K562 (cell line): ENCODE measurements at regions not wholly inside any gene's neighbourhood (a gene's known extent, or its start where the extent isn't known, plus 50 kb on each side); places are given as distances from the start of the nearest gene placed in this dataset.
"Not testable (repeated sequence)": the region's sequence is repeated elsewhere in the genome, so short reads cannot be mapped to it uniquely, and the experiment has no call there.

Experiments used
- ATAC-seq: fragments of 200-7000 bp; cut with Tn5 transposase; 3 replicates; pipeline ENCODE4 v1.9.1; 2020; ENCODE audit warnings: moderate library complexity
- BruUV-seq: library from RNA; stranded (reverse); fragments of 400-500 nt; replicated peaks from 2 replicates; lab custom pipeline; 2021; lab: Mats Ljungman, UMichigan
- CTCF ChIA-PET: fragments of 300-600 bp; formaldehyde crosslinking; extraction: SDS; loops from one replicate; lab custom pipeline; 2021; ENCODE audit warnings: low intra/inter-chr PET ratio; lab: Yijun Ruan, JAX
- POLR2A ChIA-PET: fragments of 300-600, 350-650 bp; sonication (Branson Sonifier 250); formaldehyde crosslinking; extraction: SDS; loops from one replicate; lab custom pipeline; 2021; ENCODE audit warnings: antibody characterized with exemption, inconsistent platforms; lab: Yijun Ruan, JAX
- DNase-seq, 4 experiments: peaks; one replicate each; pipeline versions ENCODE4 v3.0.0 to v3.0.0-alpha.2; 2011 to 2018; ENCODE audit warnings: low spot score in 3 of 4, mixed read lengths in 3 of 4; ENCODE audit errors: extremely low read depth in 1 of 4
- FAIRE-seq: peaks from 2 replicates; lab custom pipeline; 2011; peaks lifted over from hg19 to GRCh38; lab: Jason Lieb, UNC
- H2AFZ ChIP-seq: 2 replicates; pipeline ENCODE4 v1.6.0; 2011; ENCODE audit warnings: low read depth, low read length, control low read depth, inconsistent platforms
- H3K27ac ChIP-seq: fragments of 200-600 bp; 3 replicates; pipeline ENCODE4 v1.8.0; 2011; ENCODE audit warnings: low read depth, mild to moderate bottlenecking, control low read depth, inconsistent platforms, low read length, moderate library complexity, mixed read lengths; ENCODE audit errors: extremely low read depth
- H3K27me3 ChIP-seq, 2 experiments: fragments of 300-600 bp in 1 of 2; 2 replicates in 1 of 2; 3 replicates in 1 of 2; pipeline versions ENCODE4 v1.6.0 to v1.8.0; 2011; ENCODE audit warnings: inconsistent platforms in 2 of 2, low read length in 2 of 2, mild to moderate bottlenecking in 1 of 2, mixed read lengths in 1 of 2, moderate library complexity in 1 of 2; ENCODE audit not compliant: control insufficient read depth in 2 of 2, insufficient read depth in 2 of 2
- H3K36me3 ChIP-seq: fragments of 300-600 bp; 3 replicates; pipeline ENCODE4 v1.8.0; 2011; ENCODE audit warnings: mild to moderate bottlenecking, low read length, inconsistent platforms; ENCODE audit not compliant: control insufficient read depth, insufficient read depth
- H3K4me1 ChIP-seq, 2 experiments: fragments of 200-600 bp in 1 of 2; replicated peaks in 1 of 2; 2 replicates in 1 of 2; 3 replicates in 1 of 2; pipeline versions ENCODE4 v1.5.1 to v1.8.0; 2011; ENCODE audit warnings: inconsistent platforms in 2 of 2, low read length in 2 of 2, mild to moderate bottlenecking in 1 of 2, mixed read lengths in 1 of 2, moderate library complexity in 1 of 2; ENCODE audit not compliant: control insufficient read depth in 2 of 2, insufficient read depth in 2 of 2
- H3K4me2 ChIP-seq: 2 replicates; pipeline ENCODE4 v1.6.1; 2011; ENCODE audit warnings: low read length, control low read depth, inconsistent platforms, mixed read lengths; ENCODE audit not compliant: insufficient read depth
- H3K4me3 ChIP-seq: fragments of 200-600 bp; sonication (generic), shearing (Covaris generic); 2 replicates; pipeline ENCODE4 v1.5.1; 2016; ENCODE audit warnings: control low read depth, inconsistent platforms
- H3K79me2 ChIP-seq: fragments of 200-600 bp; 3 replicates; pipeline ENCODE4 v1.8.0; 2011; ENCODE audit warnings: low read length, inconsistent platforms; ENCODE audit not compliant: control insufficient read depth, insufficient read depth
- H3K9ac ChIP-seq, 2 experiments: 2 replicates each; pipeline versions ENCODE4 v1.6.0 to v1.6.1; 2011; ENCODE audit warnings: low read depth in 2 of 2, low read length in 2 of 2, control low read depth in 1 of 2, inconsistent platforms in 1 of 2, mild to moderate bottlenecking in 1 of 2, mixed read lengths in 1 of 2; ENCODE audit not compliant: insufficient read depth in 1 of 2
- H3K9me1 ChIP-seq: one replicate; pipeline ENCODE4 v1.6.0; 2011; ENCODE audit warnings: inconsistent platforms, mild to moderate bottlenecking, low read length, moderate library complexity; ENCODE audit not compliant: control insufficient read depth, insufficient read depth
- H3K9me3 ChIP-seq: replicated peaks from 2 replicates; pipeline ENCODE4 v1.5.1; 2011; ENCODE audit warnings: low read depth, low read length, inconsistent platforms; ENCODE audit not compliant: control insufficient read depth, insufficient read depth
- H4K20me1 ChIP-seq: replicated peaks from 2 replicates; pipeline ENCODE4 v1.6.1; 2011; ENCODE audit warnings: low read length, inconsistent platforms, mixed read lengths; ENCODE audit not compliant: control insufficient read depth, insufficient read depth
- ASH1L ChIP-seq: fragments of 450-650 bp; IDR thresholded peaks from 2 replicates; pipeline ENCODE4 v1.6.1; 2018; ENCODE audit warnings: borderline replicate concordance, mild to moderate bottlenecking, low read depth; ENCODE audit not compliant: partially characterized antibody
- BRD9 ChIP-seq: fragments of 450-650 bp; IDR thresholded peaks from 2 replicates; pipeline ENCODE4 v1.6.1; 2018; ENCODE audit warnings: low read depth; ENCODE audit not compliant: partially characterized antibody
- ZNF143 ChIP-seq: sonication (generic); formaldehyde crosslinking; IDR thresholded peaks from 2 replicates; pipeline ENCODE4 v1.9.0; 2022; ENCODE audit warnings: mild to moderate bottlenecking, missing genetic modification reagents
- WGBS: fragments of 100-300 bp; shearing (Covaris generic); methylation state at CpG from one replicate; pipeline ENCODE4 v1.1.6; 2016; ENCODE audit warnings: low coverage, mixed read lengths; ENCODE audit not compliant: insufficient coverage; ENCODE audit errors: missing lambda C conversion rate; 5-methylcytosine and 5-hydroxymethylcytosine counted together
- in situ Hi-C: fragments of 300-500 bp; cut with MboI; formaldehyde crosslinking; loops from 4 replicates; pipeline ENCODE4 v1.15.0; 2018; ENCODE audit warnings: inconsistent platforms, mixed read lengths
- intact Hi-C: fragments of 100-400 bp; cut with micrococcal nuclease; formaldehyde crosslinking; loops from 2 replicates; pipeline ENCODE4 v1.14.2; 2022
- TF ChIP-seq, protein P1 (sequence below): fragments of 450-650 bp; IDR thresholded peaks from 2 replicates; pipeline ENCODE4 v1.6.1; 2014; ENCODE audit warnings: low read depth, mild to moderate bottlenecking, moderate library complexity, borderline replicate concordance
- TF ChIP-seq, protein P2 (sequence below): sonication (generic); formaldehyde crosslinking; IDR thresholded peaks from 2 replicates; pipeline ENCODE4 v1.8.0; 2022; ENCODE audit warnings: mild to moderate bottlenecking, missing genetic modification reagents

DNA sequence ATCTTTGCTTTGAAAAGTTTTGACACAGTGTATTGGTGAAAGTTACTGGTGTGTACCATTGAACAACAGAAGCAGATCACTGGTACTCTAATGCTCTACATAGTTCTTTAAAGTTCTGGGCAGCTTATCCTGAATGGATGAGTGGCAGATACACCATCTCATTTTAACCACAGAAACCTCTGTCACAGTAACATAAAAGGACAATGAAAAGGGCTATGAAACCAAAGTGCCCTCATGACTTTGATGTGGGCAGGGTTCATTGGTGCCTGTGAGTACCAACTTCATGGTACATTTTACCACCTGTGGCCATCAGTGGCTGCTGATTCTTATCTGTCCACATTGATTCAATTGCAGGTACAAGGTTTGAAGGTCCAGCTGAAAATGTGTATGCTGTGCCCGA, 285.7 kb upstream of the PREP start:
- 0% methylated on average over 1 of the region's 1 CpG for WGBS
- no peak overlapping the region for H2AFZ ChIP-seq
- H4K20me1 ChIP-seq: no peaks in the 10 kb centered on the region
- no peaks in the 10 kb centered on the region for H3K79me2 ChIP-seq
- intact Hi-C loops: no loop called here
- H3K36me3 ChIP-seq: no peaks in the 10 kb centered on the region
- no peak overlapping the region for H3K4me3 ChIP-seq
- FAIRE-seq (no peak), DNase-seq (no peak)
- POLR2A ChIA-PET: no interaction called here
- no peaks in the 10 kb centered on the region for H3K27me3 ChIP-seq
- no peak for TF ChIP-seq BRD9
- no peak for TF ChIP-seq ZNF143 (CRISPR knock-in tag)
- no peak for TF ChIP-seq ASH1L
- TF ChIP-seq, protein P1, sequence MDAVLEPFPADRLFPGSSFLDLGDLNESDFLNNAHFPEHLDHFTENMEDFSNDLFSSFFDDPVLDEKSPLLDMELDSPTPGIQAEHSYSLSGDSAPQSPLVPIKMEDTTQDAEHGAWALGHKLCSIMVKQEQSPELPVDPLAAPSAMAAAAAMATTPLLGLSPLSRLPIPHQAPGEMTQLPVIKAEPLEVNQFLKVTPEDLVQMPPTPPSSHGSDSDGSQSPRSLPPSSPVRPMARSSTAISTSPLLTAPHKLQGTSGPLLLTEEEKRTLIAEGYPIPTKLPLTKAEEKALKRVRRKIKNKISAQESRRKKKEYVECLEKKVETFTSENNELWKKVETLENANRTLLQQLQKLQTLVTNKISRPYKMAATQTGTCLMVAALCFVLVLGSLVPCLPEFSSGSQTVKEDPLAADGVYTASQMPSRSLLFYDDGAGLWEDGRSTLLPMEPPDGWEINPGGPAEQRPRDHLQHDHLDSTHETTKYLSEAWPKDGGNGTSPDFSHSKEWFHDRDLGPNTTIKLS: no peak
- TF ChIP-seq, protein P2, sequence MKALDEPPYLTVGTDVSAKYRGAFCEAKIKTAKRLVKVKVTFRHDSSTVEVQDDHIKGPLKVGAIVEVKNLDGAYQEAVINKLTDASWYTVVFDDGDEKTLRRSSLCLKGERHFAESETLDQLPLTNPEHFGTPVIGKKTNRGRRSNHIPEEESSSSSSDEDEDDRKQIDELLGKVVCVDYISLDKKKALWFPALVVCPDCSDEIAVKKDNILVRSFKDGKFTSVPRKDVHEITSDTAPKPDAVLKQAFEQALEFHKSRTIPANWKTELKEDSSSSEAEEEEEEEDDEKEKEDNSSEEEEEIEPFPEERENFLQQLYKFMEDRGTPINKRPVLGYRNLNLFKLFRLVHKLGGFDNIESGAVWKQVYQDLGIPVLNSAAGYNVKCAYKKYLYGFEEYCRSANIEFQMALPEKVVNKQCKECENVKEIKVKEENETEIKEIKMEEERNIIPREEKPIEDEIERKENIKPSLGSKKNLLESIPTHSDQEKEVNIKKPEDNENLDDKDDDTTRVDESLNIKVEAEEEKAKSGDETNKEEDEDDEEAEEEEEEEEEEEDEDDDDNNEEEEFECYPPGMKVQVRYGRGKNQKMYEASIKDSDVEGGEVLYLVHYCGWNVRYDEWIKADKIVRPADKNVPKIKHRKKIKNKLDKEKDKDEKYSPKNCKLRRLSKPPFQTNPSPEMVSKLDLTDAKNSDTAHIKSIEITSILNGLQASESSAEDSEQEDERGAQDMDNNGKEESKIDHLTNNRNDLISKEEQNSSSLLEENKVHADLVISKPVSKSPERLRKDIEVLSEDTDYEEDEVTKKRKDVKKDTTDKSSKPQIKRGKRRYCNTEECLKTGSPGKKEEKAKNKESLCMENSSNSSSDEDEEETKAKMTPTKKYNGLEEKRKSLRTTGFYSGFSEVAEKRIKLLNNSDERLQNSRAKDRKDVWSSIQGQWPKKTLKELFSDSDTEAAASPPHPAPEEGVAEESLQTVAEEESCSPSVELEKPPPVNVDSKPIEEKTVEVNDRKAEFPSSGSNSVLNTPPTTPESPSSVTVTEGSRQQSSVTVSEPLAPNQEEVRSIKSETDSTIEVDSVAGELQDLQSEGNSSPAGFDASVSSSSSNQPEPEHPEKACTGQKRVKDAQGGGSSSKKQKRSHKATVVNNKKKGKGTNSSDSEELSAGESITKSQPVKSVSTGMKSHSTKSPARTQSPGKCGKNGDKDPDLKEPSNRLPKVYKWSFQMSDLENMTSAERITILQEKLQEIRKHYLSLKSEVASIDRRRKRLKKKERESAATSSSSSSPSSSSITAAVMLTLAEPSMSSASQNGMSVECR (CRISPR knock-in tag): no peak
- TF ChIP-seq, all 486 proteins: peak for 0
- Histone ChIP-seq H3K9ac (no peak overlapping the region), H3K9me1 (no peaks in the 10 kb centered on the region), H3K27ac (no peak overlapping the region), H3K4me1 (no peaks in the 10 kb centered on the region), H3K4me2 (no peak overlapping the region), H3K9me3 (no peaks in the 10 kb centered on the region)
- in situ Hi-C loops: no loop called here
- ATAC-seq: no peak
- BruUV-seq: no TSS peak
- CTCF ChIA-PET: no interaction called here

DNA sequence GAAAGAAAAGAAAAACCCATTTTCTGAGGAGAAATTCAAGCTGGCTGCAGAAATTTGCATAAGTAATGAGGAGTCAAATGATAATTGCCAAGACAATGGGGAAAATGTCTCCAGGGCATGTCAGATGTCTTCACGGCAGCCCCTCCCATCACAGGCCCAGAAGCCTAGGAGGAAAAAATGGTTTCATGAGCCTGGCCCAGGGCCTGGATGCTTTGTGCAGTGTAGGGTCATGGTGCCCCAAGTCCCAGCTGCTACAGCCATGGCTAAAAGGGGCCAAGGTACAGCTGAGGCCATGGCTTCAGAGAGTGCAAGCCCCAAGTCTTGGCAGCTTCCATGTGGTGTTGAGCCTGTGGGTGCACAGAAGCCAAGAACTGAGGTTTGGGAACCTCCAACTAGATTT, 283.9 kb upstream of the PREP start:
- CTCF ChIA-PET, FAIRE-seq, H3K9ac ChIP-seq, H3K36me3 ChIP-seq, ATAC-seq, H3K79me2 ChIP-seq, intact Hi-C loops, H3K4me1 ChIP-seq, H3K9me1 ChIP-seq, H3K4me2 ChIP-seq, DNase-seq, H3K27ac ChIP-seq, H2AFZ ChIP-seq, BruUV-seq, H3K9me3 ChIP-seq, H4K20me1 ChIP-seq, in situ Hi-C loops, H3K27me3 ChIP-seq, POLR2A ChIA-PET, H3K4me3 ChIP-seq: not testable (repeated sequence)
- 0% methylated on average over 1 of the region's 1 CpG for WGBS
